Muscle of arm (tissue), 1 donor: ENCODE measurements at regions not wholly inside any gene's neighbourhood (a gene's known extent, or its start where the extent isn't known, plus 50 kb on each side); places are given as distances from the start of the nearest gene placed in this dataset.

ENCODE experiments used
- DNase-seq: peaks from one replicate; pipeline ENCODE4 v3.0.0-alpha.2; 2013

DNA sequence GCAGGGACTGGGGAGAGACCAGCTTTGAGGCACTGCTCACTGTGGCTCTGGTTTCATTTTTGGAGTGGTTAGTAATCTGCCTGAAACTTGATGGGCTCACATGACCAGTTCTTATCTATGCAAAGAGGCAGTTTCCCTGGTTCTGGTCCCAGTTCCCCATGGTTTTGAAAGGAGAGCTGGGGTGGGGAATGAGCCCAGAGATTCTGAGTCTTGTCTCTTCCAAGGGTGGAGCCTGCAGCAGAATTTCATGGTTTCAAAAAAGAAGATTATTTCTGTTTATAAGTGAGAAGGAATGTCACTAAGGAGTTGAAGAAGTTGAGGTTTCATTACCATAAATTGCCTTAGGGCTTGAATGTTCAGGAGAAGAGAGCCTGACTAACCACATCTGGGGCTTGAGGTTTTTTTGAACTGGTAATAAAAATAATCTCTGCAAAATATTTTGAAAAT lies 190.2 kb upstream of the HABP2 start:
- DNase-seq, result no peak

DNA sequence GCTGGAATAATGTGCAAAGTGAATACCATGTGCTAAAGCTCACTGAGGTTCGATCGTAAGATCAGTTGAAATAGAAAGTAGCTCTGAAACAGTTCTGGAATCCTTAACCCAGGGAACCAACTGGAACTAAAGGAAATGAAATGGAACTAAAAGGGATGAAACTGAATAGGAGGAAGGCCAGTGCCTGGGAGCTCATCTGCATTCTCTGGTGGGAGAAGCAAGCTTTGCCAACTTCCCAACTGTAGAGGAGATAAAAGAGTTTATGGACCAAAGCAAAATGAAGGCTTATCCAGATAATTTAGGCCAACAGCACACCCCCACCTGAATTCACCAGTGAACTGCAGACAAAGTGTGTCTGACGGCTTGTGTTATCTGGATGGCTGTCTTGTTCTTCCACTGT lies 188.6 kb upstream of the HABP2 start:
- DNase-seq, result no peak

DNA sequence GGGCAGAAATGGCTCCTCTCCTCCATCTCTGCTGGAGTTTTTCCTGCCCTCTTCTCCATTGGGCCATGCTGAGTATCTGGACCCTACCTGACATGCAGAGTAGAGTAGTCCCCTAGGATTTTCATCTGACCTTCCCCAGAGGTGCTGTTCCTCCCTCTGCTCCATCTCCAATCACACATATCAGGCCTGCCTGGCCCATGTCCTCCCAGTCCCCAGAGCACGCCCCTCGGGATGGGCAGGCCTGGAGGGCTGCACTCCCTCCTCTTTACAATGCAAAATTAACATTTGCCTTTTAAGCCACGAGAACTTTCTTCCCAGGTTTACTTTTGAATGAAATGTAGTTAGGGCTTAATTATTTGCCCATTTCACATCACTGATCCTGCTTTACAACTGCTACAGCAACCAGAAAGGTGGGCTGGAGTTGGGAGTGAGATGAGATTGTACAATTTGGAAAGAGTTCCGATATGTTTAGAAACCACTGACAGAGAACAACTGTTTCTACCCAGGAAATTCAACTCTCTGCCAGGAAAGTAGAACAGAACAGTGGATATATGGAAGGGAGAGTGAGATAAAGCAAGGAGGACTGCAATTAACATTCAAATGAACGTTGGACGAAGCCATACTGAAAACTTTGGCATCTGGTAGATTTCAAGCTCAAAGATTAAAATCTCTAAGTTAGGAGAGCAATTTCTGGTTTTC lies 184.0 kb upstream of the HABP2 start:
- no peak for DNase-seq

DNA sequence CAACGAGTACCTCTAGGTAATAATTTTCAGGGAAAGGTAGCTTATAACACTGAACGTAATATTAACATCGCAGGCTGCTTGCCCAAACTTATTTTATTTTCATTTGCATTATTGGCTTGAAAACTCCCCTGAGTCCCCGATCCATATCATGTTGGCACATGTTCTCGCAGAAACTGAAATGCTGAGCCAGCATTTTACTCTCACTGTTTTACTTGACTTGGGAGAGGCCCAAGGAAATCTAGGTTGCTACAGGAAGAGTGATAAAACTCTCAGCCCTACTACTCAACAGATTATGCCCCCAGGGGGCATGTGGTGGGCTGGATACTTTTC lies 183.5 kb upstream of the HABP2 start:
- no peak for DNase-seq

DNA sequence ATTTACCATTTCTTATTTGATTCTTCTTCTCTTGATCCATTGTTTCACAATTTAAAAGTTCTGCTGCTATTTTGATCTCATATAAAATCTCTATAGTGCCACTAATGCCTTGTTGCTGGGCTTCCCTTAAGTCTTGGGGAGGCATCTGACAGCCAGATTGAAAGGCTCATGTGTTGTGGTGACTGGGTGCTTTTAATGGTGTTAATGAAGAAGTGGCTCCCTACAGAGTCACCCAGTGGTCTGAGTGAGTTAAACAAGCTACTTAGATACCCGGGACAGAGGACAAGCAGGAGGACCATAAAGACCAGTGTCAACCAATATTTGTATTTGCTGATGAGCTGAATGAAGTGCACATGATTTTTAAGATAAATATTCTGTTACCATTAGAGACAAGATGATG lies 176.4 kb upstream of the HABP2 start:
- DNase-seq, result no peak

DNA sequence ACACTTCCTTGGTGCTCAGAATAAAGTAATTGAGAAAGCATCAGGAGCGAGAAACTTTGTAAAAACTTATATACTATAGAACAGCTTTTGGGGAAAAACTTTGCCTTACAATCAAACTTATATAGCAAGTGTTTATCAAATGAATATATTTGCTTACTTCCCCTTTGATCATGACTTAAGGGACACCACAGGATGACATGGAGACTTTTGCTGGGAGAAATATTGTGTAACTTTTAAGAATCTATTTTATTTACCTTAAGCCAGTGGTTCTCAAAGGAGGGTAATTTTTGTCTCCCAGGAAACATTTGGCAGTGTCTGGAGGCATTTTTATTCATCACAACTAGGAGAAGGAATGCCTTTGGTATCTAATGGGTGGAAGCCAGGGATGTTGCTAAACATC lies 173.8 kb upstream of the HABP2 start:
- no peak for DNase-seq

DNA sequence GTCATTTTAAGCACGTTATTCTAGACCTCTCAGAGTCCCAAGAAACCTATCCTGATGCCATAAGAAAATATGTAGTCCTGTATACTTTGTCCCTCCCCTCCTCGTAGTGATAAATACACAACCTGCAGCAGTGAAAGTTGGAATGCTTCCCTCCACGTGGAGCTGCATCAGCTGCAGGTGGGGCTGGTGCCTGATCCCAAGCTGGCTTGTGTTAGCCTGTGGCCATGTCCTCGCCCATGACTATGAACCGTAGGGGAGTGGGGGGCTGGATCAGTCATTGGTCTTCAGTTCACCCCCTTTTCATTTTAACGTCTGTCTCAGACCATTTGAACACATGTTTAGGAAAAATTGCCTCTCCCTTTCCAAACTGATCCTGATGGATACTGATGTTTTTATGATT lies 171.4 kb upstream of the HABP2 start:
- no peak for DNase-seq

DNA sequence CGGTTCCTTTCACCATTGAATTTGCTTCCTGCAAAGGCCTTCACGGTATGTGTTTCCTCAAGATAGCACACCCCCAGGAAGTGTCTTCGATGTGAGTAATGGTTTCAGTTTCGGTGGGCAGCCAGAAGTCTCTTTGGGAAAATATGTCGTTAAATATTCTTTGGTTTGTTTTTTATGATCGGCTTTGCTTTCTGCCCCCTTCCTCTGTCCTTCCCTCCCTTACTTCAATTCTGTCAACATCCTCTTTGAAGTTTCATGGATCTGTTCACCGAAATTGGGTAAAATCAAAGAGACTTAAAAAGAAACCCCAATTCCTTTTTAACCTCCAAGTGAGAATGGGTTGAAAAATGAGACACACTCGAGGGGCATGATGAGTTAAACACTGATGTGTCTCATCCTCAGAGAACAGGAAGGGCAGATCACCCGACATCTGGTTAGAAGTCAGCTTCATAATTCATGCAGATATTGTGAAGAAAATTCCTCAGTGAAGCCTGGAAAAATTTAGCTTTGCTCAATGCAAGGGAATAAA lies 170.8 kb upstream of the HABP2 start:
- DNase-seq, result peak; percentile 49

DNA sequence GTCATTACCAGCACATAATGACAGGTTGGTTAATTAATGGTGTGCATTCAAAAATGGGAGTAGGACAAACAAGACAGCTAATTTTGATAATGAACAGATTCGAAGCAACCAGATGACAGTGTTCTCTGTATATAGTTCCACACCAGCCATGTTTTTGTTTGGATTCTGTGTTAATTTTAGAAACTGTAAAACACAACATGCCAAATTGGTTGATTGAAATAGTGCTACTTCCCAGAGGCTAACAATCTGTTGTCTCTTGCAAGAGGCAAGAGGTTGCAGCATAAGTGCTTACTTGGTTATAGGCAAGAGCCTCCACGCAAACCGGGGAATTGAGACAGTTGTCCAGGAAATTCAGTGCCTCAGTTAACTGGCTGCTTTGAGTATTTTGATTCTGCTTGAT lies 170.2 kb upstream of the HABP2 start:
- no peak for DNase-seq

DNA sequence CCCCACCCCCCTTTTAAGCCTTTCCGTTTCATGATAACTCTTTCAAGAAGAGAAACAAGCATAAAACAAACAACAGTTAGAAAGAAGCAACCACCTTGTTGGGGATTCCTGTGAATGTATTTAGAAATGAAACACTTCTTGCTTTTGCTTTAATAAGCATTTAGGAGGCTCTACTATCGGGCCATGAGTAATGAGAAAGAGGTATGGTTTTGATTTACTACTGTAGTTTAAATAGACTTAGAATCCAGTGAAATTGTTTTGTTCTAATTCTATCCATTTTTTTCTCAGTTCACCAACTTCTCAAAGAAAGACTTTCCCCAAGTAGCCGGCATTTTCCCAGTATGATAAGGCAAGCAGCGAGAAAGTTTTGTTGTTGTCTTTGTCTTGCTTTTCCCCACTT lies 168.7 kb upstream of the HABP2 start:
- no peak for DNase-seq

DNA sequence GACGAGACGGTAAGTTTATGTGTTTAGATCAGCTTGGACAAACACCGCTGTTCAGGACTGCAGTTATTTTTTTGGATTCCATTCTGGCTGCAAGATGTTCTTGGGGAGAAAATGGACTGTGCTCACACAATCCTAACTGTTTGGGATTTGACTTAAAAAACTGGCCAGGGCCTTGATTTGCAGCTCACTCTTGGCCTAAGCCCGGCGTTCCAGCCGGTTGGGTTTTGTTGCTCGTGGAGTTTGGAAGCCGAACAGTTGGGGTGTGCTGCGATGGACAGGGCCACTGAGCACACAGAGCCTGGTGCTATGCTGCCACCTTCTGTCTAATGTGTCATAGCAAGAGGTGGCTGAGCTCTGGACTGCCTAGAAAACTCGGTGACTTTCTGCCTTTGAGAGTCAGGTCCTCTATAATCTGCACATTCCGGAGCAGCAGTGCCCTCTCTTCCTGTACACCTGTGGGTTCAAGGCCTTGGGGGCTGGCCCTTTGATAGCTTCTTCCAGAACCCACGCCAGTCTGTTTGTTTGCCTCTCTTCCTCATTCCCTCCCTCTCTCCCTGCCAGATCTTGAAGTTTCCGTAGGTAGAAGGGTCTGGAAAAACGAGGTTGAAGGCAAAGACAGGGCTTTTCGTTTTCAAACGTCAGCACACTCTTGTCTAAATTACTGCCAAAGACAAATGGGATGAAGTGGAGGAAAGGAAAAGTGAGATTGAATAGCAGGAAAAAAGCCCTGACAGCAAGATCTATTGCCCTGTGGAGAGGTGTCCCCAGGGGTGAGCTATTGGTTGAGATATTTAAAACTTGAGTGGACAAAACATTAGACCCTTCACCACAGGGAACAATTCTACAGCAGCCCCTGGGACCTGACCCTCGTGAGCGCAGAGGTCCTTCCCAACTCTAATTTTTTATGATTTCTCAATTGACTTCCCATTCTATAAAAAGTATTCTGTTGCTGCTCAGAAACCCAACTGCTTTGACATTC lies 167.5 kb upstream of the HABP2 start:
- peak; percentile 95 for DNase-seq

DNA sequence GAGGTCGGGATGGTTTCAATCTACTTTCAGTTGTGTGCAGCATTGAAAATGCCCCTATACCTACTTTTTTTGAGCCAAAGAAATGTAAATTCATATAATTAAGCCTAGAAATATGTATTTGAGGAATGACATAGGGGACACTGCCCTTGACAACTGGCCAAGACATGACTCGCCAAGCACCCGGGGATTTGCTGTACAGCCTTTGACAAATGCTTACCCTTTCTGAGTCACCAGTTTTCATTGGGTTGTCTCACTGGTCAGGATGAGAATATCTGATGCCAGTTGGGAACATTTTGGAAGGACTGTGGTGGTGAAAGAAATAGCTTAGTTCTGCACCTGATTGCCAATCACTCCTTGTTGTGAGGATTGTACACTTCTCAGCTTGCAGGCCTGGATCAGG lies 166.8 kb upstream of the HABP2 start:
- DNase-seq, result no peak

DNA sequence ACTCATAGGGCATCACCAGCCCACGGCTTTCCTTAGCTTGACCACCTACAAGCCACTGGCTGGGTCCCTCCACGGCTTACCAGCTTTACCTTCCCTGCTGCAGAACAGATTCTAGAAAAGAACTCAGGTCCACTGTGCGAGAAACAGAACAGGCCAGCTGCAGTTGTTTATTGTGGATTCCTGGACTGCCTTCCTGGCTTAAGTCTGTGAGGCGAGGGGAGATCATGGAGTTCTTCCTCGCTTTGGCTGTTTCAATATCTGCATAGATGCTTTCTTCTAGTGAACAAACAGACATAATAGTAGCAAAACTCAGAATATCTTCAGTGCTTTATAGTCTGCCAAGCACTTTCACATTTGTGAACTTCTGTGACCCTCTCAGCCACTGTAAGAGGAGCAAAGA lies 162.9 kb upstream of the HABP2 start:
- DNase-seq, result no peak

DNA sequence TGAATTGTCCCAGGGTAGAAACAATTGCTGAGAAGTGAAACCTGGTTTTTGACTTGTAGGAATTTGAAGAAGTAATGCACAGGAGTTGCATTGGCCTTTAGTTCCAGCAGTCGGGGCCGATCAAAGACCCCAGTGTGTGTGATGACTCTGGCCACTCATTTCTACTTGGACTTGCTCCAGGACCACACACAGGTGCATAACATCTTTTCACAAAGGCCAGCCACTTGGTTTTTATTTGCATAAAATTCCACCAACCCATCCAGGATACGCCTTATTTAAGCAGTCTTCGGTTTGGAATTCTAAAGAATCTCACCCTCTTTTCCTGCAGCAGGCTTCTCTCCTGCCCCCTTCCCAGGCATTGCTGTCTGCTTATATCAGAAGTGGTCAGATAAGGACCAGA lies 162.0 kb upstream of the HABP2 start:
- no peak for DNase-seq

DNA sequence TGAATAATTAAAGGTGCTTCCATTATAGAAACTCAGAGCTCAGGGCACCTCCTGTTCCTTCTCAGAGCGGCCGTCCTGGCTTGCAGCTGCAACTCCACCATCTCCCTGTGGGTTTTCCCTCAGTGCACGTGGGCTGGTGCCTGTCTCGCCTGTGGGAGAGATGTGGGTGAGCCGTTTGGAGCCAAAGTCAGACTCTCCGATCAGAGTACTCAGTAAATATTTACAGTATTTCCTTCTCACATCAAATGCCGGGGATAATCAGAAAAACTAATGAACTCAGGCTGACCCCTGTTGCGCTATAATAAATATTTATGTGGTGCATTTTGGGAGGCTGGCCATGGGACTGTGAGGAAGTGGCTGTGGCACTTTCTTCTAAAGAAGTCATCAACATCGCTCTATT lies 155.8 kb upstream of the HABP2 start:
- no peak for DNase-seq

DNA sequence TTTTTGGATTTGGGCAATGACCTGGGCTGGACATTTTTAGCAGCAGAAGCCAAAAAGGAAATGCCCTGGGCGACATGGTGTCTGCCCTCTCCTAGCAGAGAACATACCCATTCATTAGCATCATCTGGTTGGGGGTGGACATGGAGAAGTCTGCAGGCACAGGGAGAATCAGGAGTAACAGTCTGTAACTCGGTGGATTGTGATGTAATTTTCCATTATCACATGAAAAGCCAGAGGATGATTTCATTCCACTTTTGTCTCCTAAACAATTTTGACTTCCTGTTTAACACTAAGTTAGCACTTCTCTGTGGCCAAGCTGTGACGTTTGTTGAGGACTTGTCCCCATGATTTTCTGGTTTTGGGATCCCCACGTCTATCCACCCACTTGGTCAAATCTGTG lies 153.8 kb upstream of the HABP2 start:
- no peak for DNase-seq

DNA sequence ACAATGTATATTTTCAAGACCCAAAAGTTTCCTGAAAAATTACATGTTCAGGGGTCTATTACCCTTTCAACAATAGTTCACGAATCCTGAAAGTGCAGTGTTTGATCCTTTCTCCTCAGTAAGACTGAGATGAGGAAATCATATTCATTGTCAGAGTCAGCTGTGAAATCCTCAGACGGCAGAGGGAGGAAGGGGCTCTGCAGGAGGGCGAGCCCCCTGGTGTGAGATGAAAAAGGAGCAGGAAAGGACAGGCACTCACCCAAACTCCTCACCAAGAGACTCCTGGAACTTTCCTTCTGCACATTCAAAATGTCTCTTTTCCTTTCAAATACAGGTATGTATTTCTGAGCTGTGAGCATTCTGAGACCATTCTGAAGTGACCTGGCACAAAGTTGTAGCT lies 150.3 kb upstream of the HABP2 start:
- DNase-seq, result no peak

DNA sequence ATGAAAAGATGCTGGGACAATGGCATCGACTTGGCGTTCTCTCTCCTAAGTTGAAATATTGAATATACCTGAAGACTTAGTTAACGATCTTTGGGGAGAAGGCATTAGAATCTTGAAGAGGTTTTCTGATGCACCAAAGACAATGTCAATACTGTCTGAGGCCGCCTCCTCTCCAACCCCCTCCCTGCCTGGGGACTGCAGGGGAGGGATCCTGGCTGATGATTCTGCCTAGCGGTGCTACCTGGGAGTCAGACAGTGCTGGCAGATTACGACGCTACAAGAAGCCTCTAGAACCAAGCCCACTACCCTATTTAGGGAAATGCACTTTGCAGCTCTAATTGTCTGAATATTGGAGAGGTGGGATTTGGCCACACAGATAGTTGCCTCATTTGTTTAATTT lies 145.6 kb upstream of the HABP2 start:
- no peak for DNase-seq

DNA sequence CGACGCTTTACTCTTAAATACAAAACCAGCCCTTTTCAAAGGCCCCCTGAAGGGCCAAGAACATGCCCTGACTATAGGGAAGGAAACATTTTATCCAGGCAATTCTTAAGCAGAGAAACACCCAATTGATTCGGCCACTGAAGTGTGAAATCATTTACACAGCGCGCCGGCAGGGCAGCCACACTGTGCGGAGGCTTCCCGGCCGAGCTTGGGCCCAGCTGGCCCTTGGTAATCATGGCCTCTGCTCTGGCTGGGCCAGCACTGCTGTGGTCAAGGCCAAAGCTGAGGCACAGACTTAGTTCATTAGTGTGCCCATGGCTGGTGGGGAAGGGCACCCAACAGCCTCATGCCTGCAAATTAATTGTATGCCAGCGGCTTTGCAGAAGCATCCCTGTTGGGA lies 143.7 kb upstream of the HABP2 start:
- DNase-seq, result no peak

DNA sequence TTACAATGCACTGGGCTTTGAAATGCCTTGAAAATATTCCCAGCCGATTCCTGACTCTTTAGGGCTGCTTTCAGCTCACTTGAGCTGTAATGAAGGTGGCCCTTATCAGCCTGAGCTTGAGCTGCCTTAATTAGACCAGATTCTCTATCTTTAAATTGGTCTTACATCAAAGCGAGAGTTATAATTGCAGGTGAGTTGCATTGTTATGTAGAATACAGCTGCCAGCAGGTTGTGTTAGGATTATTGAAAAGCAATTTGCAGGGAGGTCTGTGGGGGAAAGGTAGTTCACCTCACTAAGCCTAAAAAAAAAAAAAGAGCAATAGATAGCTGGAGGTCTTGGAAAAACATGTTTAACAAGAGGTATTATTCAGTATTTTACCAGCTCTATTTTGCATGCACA lies 142.2 kb upstream of the HABP2 start:
- no peak for DNase-seq

DNA sequence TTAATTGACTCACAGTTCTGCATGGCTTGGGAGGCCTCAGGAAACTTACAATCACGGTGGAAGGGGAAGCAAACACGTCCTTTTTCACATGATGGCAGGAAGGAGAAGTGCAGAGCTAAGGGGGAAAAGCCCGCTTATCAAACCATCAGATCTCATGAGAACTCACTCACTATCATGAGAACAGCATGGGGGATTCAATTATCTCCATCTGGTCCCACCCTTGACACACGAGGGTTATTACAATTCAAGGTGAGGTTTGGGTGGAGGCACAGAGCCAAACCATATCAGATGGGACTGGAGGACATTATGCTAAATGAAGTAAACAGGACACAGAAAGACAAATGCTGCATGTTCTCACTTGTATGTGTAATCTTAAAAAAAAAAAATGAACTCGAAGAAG lies 141.4 kb upstream of the HABP2 start:
- no peak for DNase-seq

DNA sequence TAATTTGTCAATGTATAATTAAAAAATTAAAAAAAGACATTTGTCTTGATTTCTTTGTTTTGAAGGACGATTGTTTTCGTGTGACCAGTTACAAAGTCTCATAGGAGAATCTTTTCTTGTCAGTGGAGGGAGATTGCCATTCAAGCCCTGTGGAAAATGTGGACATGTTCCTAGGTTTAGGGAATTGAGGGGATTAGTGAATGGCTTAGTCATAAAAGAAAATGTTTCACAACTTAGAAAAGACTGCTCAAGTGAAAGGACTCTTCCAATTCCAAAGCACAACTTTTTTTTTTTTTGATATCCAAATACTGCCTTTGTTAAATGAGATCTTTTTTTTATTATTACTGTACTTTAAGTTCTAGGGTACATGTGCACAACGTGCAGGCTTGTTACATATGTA lies 140.7 kb upstream of the HABP2 start:
- DNase-seq, result no peak

DNA sequence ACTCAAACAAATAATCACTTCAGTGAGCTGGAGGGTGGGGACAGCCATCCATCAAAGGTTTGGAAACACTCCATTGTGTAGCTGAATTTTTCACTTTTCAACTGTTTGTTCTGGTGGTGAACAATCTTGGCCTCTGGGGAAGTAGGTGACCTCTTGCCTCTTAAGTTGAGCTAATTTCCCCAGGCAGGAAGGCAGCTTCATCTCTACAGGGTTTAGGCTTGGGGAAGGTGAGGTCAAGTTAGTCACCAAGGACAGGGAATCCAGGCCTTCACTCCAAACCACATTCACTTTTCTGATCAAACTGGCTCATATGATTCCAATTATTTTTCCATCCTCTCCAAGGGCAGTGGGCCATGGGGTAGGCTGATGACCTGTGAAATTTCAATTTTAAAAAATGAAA lies 138.3 kb upstream of the HABP2 start:
- DNase-seq, result no peak
